Peyer's patch (tissue), 4 donors: ENCODE measurements at regions not wholly inside any gene's neighbourhood (a gene's known extent, or its start where the extent isn't known, plus 50 kb on each side); places are given as distances from the start of the nearest gene placed in this dataset.

ENCODE experiments used
- POLR2A ChIP-seq, 2 donors: fragments of 450-650 bp; IDR thresholded peaks; one replicate each; pipeline ENCODE4 v1.5.1; 2017; ENCODE audit warnings: antibody characterized with exemption in 2 of 2, mild to moderate bottlenecking in 2 of 2, moderate library complexity in 2 of 2
- TF ChIP-seq, protein P1 (sequence below), 6 experiments: fragments of 450-650 bp in 4 of 6; fragments of 200-600 bp in 2 of 6; sonication (generic) in 1 of 6; IDR thresholded peaks; one replicate each; pipeline ENCODE4 v1.5.1; 2017 to 2019; ENCODE audit warnings: antibody characterized with exemption in 6 of 6, mild to moderate bottlenecking in 3 of 6, moderate library complexity in 1 of 6

GRCh38 chr6:47096211-47096895 lies 54.2 kb upstream of the ADGRF1 start:
- TF ChIP-seq, protein P1, sequence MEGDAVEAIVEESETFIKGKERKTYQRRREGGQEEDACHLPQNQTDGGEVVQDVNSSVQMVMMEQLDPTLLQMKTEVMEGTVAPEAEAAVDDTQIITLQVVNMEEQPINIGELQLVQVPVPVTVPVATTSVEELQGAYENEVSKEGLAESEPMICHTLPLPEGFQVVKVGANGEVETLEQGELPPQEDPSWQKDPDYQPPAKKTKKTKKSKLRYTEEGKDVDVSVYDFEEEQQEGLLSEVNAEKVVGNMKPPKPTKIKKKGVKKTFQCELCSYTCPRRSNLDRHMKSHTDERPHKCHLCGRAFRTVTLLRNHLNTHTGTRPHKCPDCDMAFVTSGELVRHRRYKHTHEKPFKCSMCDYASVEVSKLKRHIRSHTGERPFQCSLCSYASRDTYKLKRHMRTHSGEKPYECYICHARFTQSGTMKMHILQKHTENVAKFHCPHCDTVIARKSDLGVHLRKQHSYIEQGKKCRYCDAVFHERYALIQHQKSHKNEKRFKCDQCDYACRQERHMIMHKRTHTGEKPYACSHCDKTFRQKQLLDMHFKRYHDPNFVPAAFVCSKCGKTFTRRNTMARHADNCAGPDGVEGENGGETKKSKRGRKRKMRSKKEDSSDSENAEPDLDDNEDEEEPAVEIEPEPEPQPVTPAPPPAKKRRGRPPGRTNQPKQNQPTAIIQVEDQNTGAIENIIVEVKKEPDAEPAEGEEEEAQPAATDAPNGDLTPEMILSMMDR (IDR thresholded peaks at IDR 0.05) = no peak
- no peak for TF ChIP-seq POLR2A (IDR thresholded peaks at IDR 0.05)
